Tibial nerve (tissue), 4 donors: ENCODE measurements at regions not wholly inside any gene's neighbourhood (a gene's known extent, or its start where the extent isn't known, plus 50 kb on each side); places are given as distances from the start of the nearest gene placed in this dataset.

Experiments used
- DNase-seq, 2 donors: peaks; one replicate each; pipeline ENCODE4 v3.0.0-alpha.2; 2019; ENCODE audit warnings: low spot score in 2 of 2
- H3K27ac ChIP-seq, 4 donors: fragments of 200-600 bp; sonication (generic) in 3 of 4; one replicate each; pipeline ENCODE4 v1.5.1; 2017 to 2019; ENCODE audit warnings: mild to moderate bottlenecking in 1 of 4
- H3K27me3 ChIP-seq, 2 donors: fragments of 200-600 bp; sonication (generic) in 1 of 2; one replicate each; pipeline versions ENCODE4 v1.5.1 to v1.6.0; 2017 to 2019
- H3K36me3 ChIP-seq, 3 donors: fragments of 200-600 bp; sonication (generic); one replicate each; pipeline ENCODE4 v1.5.1; 2018 to 2019
- H3K4me1 ChIP-seq, 4 donors: fragments of 200-600 bp; sonication (generic) in 3 of 4; one replicate each; pipeline ENCODE4 v1.5.1; 2017 to 2019
- H3K4me3 ChIP-seq, 4 donors: fragments of 200-600 bp; sonication (generic) in 3 of 4; one replicate each; pipeline ENCODE4 v1.5.1; 2017 to 2019; ENCODE audit warnings: mild to moderate bottlenecking in 1 of 4, moderate library complexity in 1 of 4
- H3K9me3 ChIP-seq, 4 donors: fragments of 200-600 bp; sonication (generic) in 3 of 4; one replicate each; pipeline ENCODE4 v1.5.1; 2017 to 2019
- EP300 ChIP-seq, 2 donors: sonication (generic); formaldehyde crosslinking; IDR thresholded peaks; one replicate each; pipeline ENCODE4 v1.6.1; 2017; ENCODE audit warnings: antibody characterized with exemption in 2 of 2, mild to moderate bottlenecking in 1 of 2
- POLR2A ChIP-seq, 2 donors: fragments of 450-650 bp; IDR thresholded peaks; one replicate each; pipeline ENCODE4 v1.6.1; 2017; ENCODE audit warnings: antibody characterized with exemption in 2 of 2, mild to moderate bottlenecking in 2 of 2, moderate library complexity in 2 of 2
- WGBS, 2 donors: methylation state at CpG; one replicate each; pipeline ENCODE4 v1.1.5; 2018; 5-methylcytosine and 5-hydroxymethylcytosine counted together
- TF ChIP-seq, protein P1 (sequence below), 5 experiments: fragments of 200-600 bp in 3 of 5; fragments of 450-650 bp in 2 of 5; sonication (generic) in 3 of 5; IDR thresholded peaks; one replicate each; pipeline ENCODE4 v1.5.1; 2016 to 2019; ENCODE audit warnings: antibody characterized with exemption in 5 of 5, mild to moderate bottlenecking in 3 of 5, moderate library complexity in 2 of 5

DNA sequence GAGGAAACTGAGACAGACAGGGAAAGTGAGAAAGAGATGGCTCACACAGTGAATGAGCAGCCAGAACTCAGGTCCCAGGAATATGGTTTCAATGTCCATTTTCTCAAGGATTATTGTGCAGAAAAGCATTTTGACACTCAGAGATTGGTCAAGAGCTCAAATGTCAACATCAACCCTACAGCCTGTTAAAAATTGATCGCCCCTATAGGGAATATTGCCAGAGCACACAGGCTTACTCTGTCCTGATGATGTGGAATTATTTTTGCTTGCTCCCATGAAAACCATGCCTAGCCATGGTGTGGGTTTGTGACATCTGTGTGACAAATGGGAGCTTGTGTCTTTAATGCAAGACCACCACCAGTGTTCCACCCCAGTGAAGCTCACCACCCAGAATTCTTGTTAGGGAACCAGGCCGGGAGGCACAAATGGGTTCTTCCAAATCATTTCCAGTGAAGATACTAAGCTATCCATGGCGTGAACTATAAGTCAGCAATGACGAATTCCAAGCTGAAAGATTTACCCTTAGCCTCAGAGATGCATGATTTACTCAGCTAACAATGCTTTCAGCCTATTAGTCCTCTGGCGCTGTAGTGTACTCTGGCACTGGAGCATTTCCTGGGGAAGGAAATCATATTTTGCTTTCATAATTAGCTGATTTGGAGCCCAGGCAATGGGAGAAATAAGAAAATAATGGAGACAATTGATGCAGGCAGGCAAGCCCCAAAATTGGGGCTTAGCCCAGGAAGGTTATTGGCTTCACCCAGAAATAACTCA lies 1188.2 kb upstream of the TMEM132C start:
- Histone ChIP-seq H3K36me3 (no peaks in the 10 kb centered on the region), H3K4me3 (no peak overlapping the region), H3K9me3 (no peaks in the 10 kb centered on the region), H3K4me1 (peaks cover 0 to 17% (median 0%) of the 10 kb centered on the region in 4 donors), H3K27ac (no peak overlapping the region), H3K27me3 (no peaks in the 10 kb centered on the region)
- WGBS, 2 donors = 46 to 58% methylated on average over 5 of the region's 5 CpGs
- DNase-seq = no peak
- TF ChIP-seq POLR2A (IDR thresholded peaks at IDR 0.05) = no peak
- TF ChIP-seq, protein P1, sequence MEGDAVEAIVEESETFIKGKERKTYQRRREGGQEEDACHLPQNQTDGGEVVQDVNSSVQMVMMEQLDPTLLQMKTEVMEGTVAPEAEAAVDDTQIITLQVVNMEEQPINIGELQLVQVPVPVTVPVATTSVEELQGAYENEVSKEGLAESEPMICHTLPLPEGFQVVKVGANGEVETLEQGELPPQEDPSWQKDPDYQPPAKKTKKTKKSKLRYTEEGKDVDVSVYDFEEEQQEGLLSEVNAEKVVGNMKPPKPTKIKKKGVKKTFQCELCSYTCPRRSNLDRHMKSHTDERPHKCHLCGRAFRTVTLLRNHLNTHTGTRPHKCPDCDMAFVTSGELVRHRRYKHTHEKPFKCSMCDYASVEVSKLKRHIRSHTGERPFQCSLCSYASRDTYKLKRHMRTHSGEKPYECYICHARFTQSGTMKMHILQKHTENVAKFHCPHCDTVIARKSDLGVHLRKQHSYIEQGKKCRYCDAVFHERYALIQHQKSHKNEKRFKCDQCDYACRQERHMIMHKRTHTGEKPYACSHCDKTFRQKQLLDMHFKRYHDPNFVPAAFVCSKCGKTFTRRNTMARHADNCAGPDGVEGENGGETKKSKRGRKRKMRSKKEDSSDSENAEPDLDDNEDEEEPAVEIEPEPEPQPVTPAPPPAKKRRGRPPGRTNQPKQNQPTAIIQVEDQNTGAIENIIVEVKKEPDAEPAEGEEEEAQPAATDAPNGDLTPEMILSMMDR (IDR thresholded peaks at IDR 0.05) = no peak
- no peak for TF ChIP-seq EP300 (IDR thresholded peaks at IDR 0.05)

DNA sequence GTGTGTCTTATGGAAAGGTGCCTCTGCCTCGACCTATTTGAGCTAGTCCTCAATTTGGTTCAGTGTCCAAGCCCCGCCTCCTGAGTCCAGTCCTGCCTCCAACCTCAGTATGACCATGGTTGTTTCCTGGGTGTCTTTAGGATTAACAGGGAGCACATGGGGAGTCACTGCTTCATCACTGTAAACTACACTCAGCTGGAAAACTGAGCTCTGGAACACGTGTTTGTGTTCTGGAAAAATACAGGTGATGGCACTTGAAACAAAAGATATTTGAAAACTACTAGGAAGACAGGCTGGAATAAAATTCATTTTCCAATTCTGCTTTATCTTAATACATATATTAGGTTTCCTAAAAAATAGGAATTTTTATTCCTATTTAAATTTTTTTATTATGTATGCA lies 1187.3 kb upstream of the TMEM132C start:
- Histone ChIP-seq H3K27me3 (no peaks in the 10 kb centered on the region), H3K4me1 (peaks cover 0 to 22% (median 0%) of the 10 kb centered on the region in 4 donors), H3K9me3 (no peaks in the 10 kb centered on the region), H3K36me3 (no peaks in the 10 kb centered on the region), H3K27ac (no peak overlapping the region), H3K4me3 (no peak overlapping the region)
- no peak for DNase-seq
- 71 to 77% methylated on average over 3 of the region's 3 CpGs for WGBS, 2 donors
- TF ChIP-seq EP300 (IDR thresholded peaks at IDR 0.05) = no peak
- TF ChIP-seq, protein P1 (IDR thresholded peaks at IDR 0.05) = no peak
- no peak for TF ChIP-seq POLR2A (IDR thresholded peaks at IDR 0.05)

DNA sequence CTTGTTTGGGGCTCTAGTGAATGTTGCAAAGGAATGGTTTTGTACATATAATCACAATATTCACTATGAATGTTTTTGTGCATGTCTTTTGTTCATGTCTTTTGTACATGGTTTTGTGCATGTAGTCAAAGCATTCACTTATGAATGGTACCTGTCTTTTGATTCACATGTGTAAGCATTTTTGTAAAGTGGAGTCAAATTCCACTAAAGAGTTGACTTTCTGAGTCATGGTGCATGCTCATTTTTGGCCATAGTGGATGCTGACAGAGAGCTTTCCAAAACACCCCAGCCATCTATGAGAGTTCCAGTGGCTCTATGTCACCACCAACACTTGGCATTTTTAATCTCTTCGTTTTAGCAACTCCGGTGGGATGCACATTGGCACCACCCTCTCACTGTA lies 1185.9 kb upstream of the TMEM132C start:
- no peaks in the 10 kb centered on the region for H3K27me3 ChIP-seq
- H3K4me3 ChIP-seq = no peak overlapping the region
- TF ChIP-seq EP300 (IDR thresholded peaks at IDR 0.05) (no peak), POLR2A (IDR thresholded peaks at IDR 0.05) (no peak)
- TF ChIP-seq, protein P1 (IDR thresholded peaks at IDR 0.05) = no peak
- H3K4me1 ChIP-seq = peaks cover 0 to 22% (median 0%) of the 10 kb centered on the region in 4 donors
- no peak for DNase-seq
- WGBS, 2 donors = 95 to 97% methylated on average over 2 of the region's 2 CpGs
- no peaks in the 10 kb centered on the region for H3K36me3 ChIP-seq
- H3K9me3 ChIP-seq = no peaks in the 10 kb centered on the region
- no peak overlapping the region for H3K27ac ChIP-seq

DNA sequence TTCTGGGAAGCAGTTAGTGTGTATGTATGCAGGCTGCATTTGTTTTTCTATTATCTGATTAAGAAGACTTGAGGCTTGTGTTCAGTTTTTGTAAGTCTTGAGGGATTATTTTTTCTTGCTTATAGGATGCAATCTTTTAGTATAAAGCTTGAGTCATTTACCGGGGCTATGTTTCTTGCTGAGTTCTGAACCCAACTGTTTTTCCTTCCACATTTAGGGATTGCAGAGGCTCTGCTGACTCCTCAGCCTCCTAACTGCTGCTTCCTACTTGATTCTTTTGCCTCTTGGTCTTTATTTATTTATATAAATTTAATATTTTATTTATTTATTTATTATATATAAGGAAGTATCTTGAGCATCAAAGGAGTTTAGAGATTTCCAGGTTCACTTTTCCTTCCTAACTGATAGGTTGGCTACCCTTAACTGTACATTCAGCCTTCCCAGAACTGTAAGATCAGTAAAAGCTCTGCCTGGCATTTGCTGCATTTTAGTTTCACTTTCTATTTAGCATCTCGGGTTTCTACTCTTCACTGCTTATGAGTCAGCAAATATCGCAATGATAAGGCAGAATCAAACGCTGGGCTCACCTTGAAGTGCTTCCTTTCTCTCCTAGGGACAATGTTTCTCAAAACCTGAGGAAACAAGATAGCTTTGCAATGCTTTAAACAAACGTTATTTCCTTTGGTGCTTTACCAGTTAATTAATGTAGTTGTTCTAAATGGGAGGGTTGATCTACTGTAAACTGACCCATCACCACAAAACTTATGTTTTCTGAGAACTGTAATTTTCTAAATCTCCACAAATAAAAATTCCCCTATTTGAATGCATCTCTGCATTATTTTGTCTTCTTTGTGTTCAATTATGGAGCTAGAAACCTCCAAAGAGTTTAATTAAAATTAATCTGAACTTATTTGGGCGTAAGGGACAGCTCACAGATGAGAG lies 1183.7 kb upstream of the TMEM132C start:
- TF ChIP-seq, protein P1 (IDR thresholded peaks at IDR 0.05) = no peak
- TF ChIP-seq EP300 (IDR thresholded peaks at IDR 0.05) = peak in 1 of 2 donors; percentile 68
- peak overlapping the region; percentile 11 to 51 (median 30) for H3K4me3 ChIP-seq
- H3K4me1 ChIP-seq = peaks cover 0 to 22% (median 0%) of the 10 kb centered on the region in 4 donors
- 9 to 11% methylated on average over 6 of the region's 6 CpGs for WGBS, 2 donors
- no peaks in the 10 kb centered on the region for H3K27me3 ChIP-seq
- DNase-seq = peak in 1 of 2 donors; percentile 6
- H3K36me3 ChIP-seq = no peaks in the 10 kb centered on the region
- H3K9me3 ChIP-seq = no peaks in the 10 kb centered on the region
- peak overlapping the region; percentile 3 to 46 (median 24) for H3K27ac ChIP-seq

DNA sequence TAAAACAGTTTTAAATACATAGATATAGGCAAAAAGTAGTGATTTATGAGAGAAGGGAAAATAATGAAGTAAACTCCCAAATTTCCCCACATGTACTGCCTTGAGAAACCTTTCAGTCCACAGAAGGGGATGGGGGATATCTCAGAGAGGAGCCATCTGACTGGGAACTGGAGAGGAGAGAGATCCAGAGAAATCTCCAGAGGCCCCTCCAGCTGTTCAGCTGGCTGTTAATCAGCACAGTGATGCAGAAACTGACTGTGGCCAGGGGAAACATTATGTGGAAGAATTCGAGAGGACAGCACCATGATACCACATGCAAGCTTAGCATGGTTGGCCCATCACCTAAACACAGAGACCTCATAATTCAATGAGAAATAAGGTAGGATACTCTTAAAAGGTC lies 1165.9 kb upstream of the TMEM132C start:
- 62 to 67% methylated on average over 1 of the region's 1 CpG for WGBS, 2 donors

More for the DNA sequence above, 1165.9 kb upstream of the TMEM132C start:
- Histone ChIP-seq H3K36me3 (no peaks in the 10 kb centered on the region), H3K27ac (no peak overlapping the region), H3K4me1 (no peaks in the 10 kb centered on the region), H3K9me3 (no peaks in the 10 kb centered on the region), H3K4me3 (no peak overlapping the region), H3K27me3 (no peaks in the 10 kb centered on the region)
- TF ChIP-seq POLR2A (IDR thresholded peaks at IDR 0.05) (no peak), EP300 (IDR thresholded peaks at IDR 0.05) (no peak)
- TF ChIP-seq, protein P1 (IDR thresholded peaks at IDR 0.05) = no peak
- DNase-seq = no peak
